ENCODE measurements at regions not wholly inside any gene's neighbourhood (a gene's known extent, or its start where the extent isn't known, plus 50 kb on each side); places are given as distances from the start of the nearest gene placed in this dataset.
"Not testable (repeated sequence)": the region's sequence is repeated elsewhere in the genome, so short reads cannot be mapped to it uniquely, and the experiment has no call there.

DNA sequence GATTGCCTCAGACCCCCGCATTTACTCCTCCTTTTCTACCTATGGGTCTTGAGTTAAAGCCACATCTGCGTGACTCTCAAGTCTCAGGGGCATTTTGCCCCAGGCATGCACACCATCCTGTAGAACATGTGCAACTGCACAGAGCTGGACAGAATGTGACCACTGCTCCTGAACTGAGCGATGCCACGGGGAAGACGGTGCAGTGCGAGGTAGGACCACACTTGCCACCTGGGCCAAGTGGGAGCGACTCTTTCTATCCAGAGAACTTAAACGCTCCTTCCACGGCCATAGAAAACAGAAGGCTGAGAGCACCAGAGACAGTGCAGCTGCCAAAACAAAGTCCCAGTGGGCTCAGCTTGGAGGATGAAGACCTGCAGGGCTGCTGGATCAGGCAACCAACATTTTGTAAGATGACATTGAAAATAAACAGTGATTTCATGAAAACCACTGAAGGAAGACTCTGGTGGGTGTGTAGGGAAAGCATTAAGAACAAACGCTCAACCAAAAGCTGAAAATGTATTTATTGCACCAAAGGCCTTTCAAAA is 149.0 kb upstream of the HDAC4 start:
- H3K9ac ChIP-seq (ENCODE audit: low read length) = no peak overlapping the region
- no peak overlapping the region for H3K4me3 ChIP-seq (ENCODE audit: low read length)
- H3K4me1 ChIP-seq (ENCODE audit: control insufficient read depth, insufficient read depth, low read length) = no peaks in the 10 kb centered on the region
- no peaks in the 10 kb centered on the region for H3K36me3 ChIP-seq (ENCODE audit: control insufficient read depth, insufficient read depth, low read length)
- H3K27me3 ChIP-seq (ENCODE audit: control insufficient read depth, insufficient read depth, low read length) = no peaks in the 10 kb centered on the region
- H3K27ac ChIP-seq (ENCODE audit: low read depth, low read length) = no peak overlapping the region

DNA sequence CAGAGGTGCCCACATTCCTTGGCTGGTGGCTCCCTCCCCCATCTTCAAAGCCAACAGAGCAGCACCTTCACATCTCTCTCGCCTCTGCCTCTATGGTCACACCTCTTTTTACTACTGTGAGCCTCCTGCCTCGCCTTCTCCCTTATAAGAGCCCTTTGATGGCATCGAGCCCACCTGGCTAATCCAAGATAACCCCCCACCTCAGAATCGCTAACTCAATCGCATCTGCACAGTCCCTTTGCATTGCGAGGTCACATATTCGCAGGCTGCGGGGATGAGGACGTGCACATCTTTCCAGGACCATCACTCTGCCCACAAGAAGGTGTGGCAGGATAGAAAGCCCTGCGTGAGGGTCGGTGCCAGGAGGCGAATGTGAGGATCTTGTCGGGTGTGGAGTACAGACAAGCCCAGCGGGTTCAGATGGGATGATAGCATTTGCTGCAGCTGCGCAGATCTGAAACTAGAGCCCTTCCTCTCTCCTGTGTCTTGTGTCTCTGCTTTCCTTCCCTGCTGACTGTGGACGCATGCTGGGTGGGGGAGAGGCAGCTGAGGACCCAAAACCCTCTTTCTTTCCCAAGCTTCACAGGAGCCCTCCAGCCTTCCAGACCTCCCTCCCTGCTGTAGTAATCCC is 148.3 kb upstream of the HDAC4 start:
- no peaks in the 10 kb centered on the region for H3K27me3 ChIP-seq (ENCODE audit: control insufficient read depth, insufficient read depth, low read length)
- H3K4me1 ChIP-seq (ENCODE audit: control insufficient read depth, insufficient read depth, low read length) = peaks cover 5% of the 10 kb centered on the region
- no peaks in the 10 kb centered on the region for H3K36me3 ChIP-seq (ENCODE audit: control insufficient read depth, insufficient read depth, low read length)
- H3K9ac ChIP-seq (ENCODE audit: low read length) = no peak overlapping the region
- no peak overlapping the region for H3K27ac ChIP-seq (ENCODE audit: low read depth, low read length)
- H3K4me3 ChIP-seq (ENCODE audit: low read length) = no peak overlapping the region

GRCh38 chr2:239548451-239548871 is 147.6 kb upstream of the HDAC4 start:
- H3K9ac ChIP-seq (ENCODE audit: low read length) = no peak overlapping the region
- no peak overlapping the region for H3K4me3 ChIP-seq (ENCODE audit: low read length)
- H3K4me1 ChIP-seq (ENCODE audit: control insufficient read depth, insufficient read depth, low read length) = peaks cover 8% of the 10 kb centered on the region
- no peaks in the 10 kb centered on the region for H3K36me3 ChIP-seq (ENCODE audit: control insufficient read depth, insufficient read depth, low read length)
- no peaks in the 10 kb centered on the region for H3K27me3 ChIP-seq (ENCODE audit: control insufficient read depth, insufficient read depth, low read length)
- no peak overlapping the region for H3K27ac ChIP-seq (ENCODE audit: low read depth, low read length)

DNA sequence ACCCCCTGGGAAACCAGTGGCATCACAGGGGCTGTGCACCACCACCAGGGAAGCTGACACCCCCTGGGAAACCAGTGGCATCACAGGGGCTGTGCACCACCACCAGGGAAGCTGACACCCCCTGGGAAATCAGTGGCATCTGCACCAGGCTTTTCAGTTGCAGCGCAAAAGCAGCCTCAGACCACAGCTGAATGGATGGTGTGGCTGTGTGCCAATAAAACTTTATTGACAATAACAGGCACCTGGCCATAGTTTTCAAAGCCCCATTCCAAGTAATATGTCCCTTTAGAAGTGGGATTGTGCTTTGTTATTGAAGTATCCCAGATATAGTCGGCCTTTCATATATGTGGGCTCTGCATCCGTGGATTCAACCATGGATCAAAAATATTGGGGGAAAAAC is 146.3 kb upstream of the HDAC4 start:
- H3K4me1 ChIP-seq (ENCODE audit: control insufficient read depth, insufficient read depth, low read length); H3K27ac ChIP-seq (ENCODE audit: low read depth, low read length); H3K9ac ChIP-seq (ENCODE audit: low read length); H3K27me3 ChIP-seq (ENCODE audit: control insufficient read depth, insufficient read depth, low read length); H3K36me3 ChIP-seq (ENCODE audit: control insufficient read depth, insufficient read depth, low read length); H3K4me3 ChIP-seq (ENCODE audit: low read length): not testable (repeated sequence)

DNA sequence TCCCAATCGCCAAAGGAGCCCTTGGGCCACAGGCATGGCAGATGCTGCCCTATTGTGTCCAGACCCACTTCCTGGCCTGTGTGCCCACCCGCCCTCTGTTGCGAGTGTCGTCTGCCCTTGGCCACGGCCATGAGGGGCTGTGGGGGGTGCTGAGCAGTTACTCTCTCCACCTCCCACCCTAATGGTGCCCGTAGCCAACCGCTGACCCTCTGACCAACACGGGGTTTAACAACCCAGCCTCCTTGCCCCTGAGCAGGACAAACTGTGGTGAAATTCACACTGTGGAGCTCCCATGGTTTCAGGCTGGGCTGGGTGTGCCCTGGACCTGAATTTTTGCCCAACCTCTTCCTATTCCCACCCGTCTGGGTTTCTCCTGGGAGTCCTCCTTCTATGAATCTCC is 145.7 kb upstream of the HDAC4 start:
- no peak overlapping the region for H3K27ac ChIP-seq (ENCODE audit: low read depth, low read length)
- peaks cover 8% of the 10 kb centered on the region for H3K4me1 ChIP-seq (ENCODE audit: control insufficient read depth, insufficient read depth, low read length)
- H3K27me3 ChIP-seq (ENCODE audit: control insufficient read depth, insufficient read depth, low read length) = no peaks in the 10 kb centered on the region
- H3K4me3 ChIP-seq (ENCODE audit: low read length) = no peak overlapping the region
- H3K9ac ChIP-seq (ENCODE audit: low read length) = no peak overlapping the region
- no peaks in the 10 kb centered on the region for H3K36me3 ChIP-seq (ENCODE audit: control insufficient read depth, insufficient read depth, low read length)

DNA sequence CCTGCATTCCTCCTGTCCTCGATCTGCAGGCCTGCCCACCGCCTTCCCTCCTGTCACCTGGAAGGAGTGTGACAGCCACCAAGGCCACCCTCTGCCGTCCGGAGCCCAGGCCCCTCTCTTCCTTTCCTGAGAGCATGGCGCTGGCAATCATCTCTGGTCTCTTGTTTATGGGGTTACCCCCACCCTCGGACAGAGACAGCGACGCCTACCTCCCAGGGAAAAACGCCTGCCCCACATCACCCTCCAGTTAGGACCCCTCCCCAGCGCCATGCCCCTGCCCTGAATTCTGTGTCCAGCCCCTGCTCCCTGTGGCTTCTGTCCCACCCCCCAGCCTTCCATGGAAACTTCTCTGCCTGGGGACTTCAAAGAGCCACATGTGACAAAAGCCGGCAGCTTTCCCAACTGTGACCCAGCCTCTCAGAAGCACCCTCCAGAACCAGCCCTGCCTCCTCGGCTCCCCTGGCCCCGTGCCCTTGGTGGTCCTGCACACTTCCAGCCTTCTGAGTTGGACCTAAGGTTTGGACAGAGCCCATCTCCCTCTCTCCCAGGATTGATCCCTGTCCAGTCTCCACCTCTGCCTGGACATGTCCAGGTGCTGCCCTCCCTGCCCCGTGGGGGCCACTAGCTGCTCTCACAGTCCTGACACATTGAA is 145.0 kb upstream of the HDAC4 start:
- peaks cover 8% of the 10 kb centered on the region for H3K4me1 ChIP-seq (ENCODE audit: control insufficient read depth, insufficient read depth, low read length)
- H3K36me3 ChIP-seq (ENCODE audit: control insufficient read depth, insufficient read depth, low read length) = no peaks in the 10 kb centered on the region
- H3K4me3 ChIP-seq (ENCODE audit: low read length) = no peak overlapping the region
- H3K27me3 ChIP-seq (ENCODE audit: control insufficient read depth, insufficient read depth, low read length) = no peaks in the 10 kb centered on the region
- no peak overlapping the region for H3K9ac ChIP-seq (ENCODE audit: low read length)
- no peak overlapping the region for H3K27ac ChIP-seq (ENCODE audit: low read depth, low read length)

GRCh38 chr2:239544918-239545465 is 144.2 kb upstream of the HDAC4 start:
- peaks cover 8% of the 10 kb centered on the region for H3K4me1 ChIP-seq (ENCODE audit: control insufficient read depth, insufficient read depth, low read length)
- no peaks in the 10 kb centered on the region for H3K36me3 ChIP-seq (ENCODE audit: control insufficient read depth, insufficient read depth, low read length)
- no peaks in the 10 kb centered on the region for H3K27me3 ChIP-seq (ENCODE audit: control insufficient read depth, insufficient read depth, low read length)
- H3K9ac ChIP-seq (ENCODE audit: low read length) = no peak overlapping the region
- no peak overlapping the region for H3K4me3 ChIP-seq (ENCODE audit: low read length)
- H3K27ac ChIP-seq (ENCODE audit: low read depth, low read length) = no peak overlapping the region

- Histone ChIP-seq H3K9ac (ENCODE audit: low read length) (no peak overlapping the region), H3K27me3 (ENCODE audit: control insufficient read depth, insufficient read depth, low read length) (no peaks in the 10 kb centered on the region), H3K4me1 (ENCODE audit: control insufficient read depth, insufficient read depth, low read length) (peaks cover 8% of the 10 kb centered on the region)
Measured at GRCh38 chr2:239544143-239544917, 143.5 kb upstream of the HDAC4 start.

GRCh38 chr2:239543702-239544101 is 142.9 kb upstream of the HDAC4 start:
- Histone ChIP-seq H3K27ac (ENCODE audit: low read depth, low read length) (peak overlapping the region; percentile 78), H3K36me3 (ENCODE audit: control insufficient read depth, insufficient read depth, low read length) (no peaks in the 10 kb centered on the region), H3K27me3 (ENCODE audit: control insufficient read depth, insufficient read depth, low read length) (no peaks in the 10 kb centered on the region), H3K9ac (ENCODE audit: low read length) (no peak overlapping the region), H3K4me3 (ENCODE audit: low read length) (no peak overlapping the region), H3K4me1 (ENCODE audit: control insufficient read depth, insufficient read depth, low read length) (peaks cover 8% of the 10 kb centered on the region)

More at GRCh38 chr2:239544143-239544917, 143.5 kb upstream of the HDAC4 start:
- H3K36me3 ChIP-seq (ENCODE audit: control insufficient read depth, insufficient read depth, low read length) = no peaks in the 10 kb centered on the region
- no peak overlapping the region for H3K4me3 ChIP-seq (ENCODE audit: low read length)
- peak overlapping the region; percentile 78 for H3K27ac ChIP-seq (ENCODE audit: low read depth, low read length)

DNA sequence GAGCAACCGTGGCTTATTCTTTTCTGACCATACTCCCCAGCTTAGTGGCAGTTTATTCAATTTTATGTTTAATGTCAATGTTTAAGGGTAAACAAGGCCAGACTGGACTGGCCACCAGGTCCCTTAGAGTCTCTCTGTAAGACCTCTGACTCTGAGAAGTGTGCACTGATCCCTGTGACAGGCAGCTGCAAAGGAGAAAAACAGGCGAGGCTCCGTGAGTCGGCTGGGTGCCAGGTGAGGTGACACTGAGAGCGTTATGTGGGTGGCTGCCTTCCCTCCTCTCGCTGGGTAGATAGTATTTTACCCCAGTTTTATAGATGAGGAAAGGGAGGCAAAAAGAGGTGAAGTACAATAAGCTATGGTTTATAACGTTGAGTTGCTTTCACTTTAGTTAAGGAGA is 139.4 kb upstream of the HDAC4 start:
- Histone ChIP-seq H3K27ac (ENCODE audit: low read depth, low read length) (no peak overlapping the region), H3K9ac (ENCODE audit: low read length) (no peak overlapping the region), H3K4me1 (ENCODE audit: control insufficient read depth, insufficient read depth, low read length) (peaks cover 8% of the 10 kb centered on the region), H3K36me3 (ENCODE audit: control insufficient read depth, insufficient read depth, low read length) (no peaks in the 10 kb centered on the region), H3K4me3 (ENCODE audit: low read length) (no peak overlapping the region), H3K27me3 (ENCODE audit: control insufficient read depth, insufficient read depth, low read length) (no peaks in the 10 kb centered on the region)

- Histone ChIP-seq H3K4me3 (ENCODE audit: low read length) (no peak overlapping the region), H3K4me1 (ENCODE audit: control insufficient read depth, insufficient read depth, low read length) (peaks cover 8% of the 10 kb centered on the region), H3K27me3 (ENCODE audit: control insufficient read depth, insufficient read depth, low read length) (no peaks in the 10 kb centered on the region), H3K27ac (ENCODE audit: low read depth, low read length) (no peak overlapping the region), H3K36me3 (ENCODE audit: control insufficient read depth, insufficient read depth, low read length) (no peaks in the 10 kb centered on the region), H3K9ac (ENCODE audit: low read length) (no peak overlapping the region)
Measured at GRCh38 chr2:239539776-239540100, 138.9 kb upstream of the HDAC4 start.

GRCh38 chr2:239539083-239539775 is 138.4 kb upstream of the HDAC4 start:
- H3K4me1 ChIP-seq (ENCODE audit: control insufficient read depth, insufficient read depth, low read length) = peaks cover 4% of the 10 kb centered on the region
- H3K4me3 ChIP-seq (ENCODE audit: low read length) = no peak overlapping the region
- no peaks in the 10 kb centered on the region for H3K27me3 ChIP-seq (ENCODE audit: control insufficient read depth, insufficient read depth, low read length)
- no peak overlapping the region for H3K27ac ChIP-seq (ENCODE audit: low read depth, low read length)
- H3K36me3 ChIP-seq (ENCODE audit: control insufficient read depth, insufficient read depth, low read length) = no peaks in the 10 kb centered on the region
- H3K9ac ChIP-seq (ENCODE audit: low read length) = no peak overlapping the region

All from rectal smooth muscle tissue (tissue), 1 donor.